WTC11 (cell line): ENCODE measurements at regions not wholly inside any gene's neighbourhood (a gene's known extent, or its start where the extent isn't known, plus 50 kb on each side); places are given as distances from the start of the nearest gene placed in this dataset.

ENCODE experiments used
- ATAC-seq: fragments of 200-7000 bp; cut with Tn5 transposase; 2 replicates; pipeline ENCODE4 v1.10.0; 2021; ENCODE audit warnings: mild to moderate bottlenecking, moderate library complexity
- CTCF ChIA-PET: fragments of 300-600 bp; sonication (Branson Sonifier 250); formaldehyde crosslinking; loops from one replicate; lab custom pipeline; 2021; ENCODE audit warnings: antibody characterized with exemption; lab: Charles Lee
- POLR2A ChIA-PET: fragments of 350-600 bp; sonication (Branson Sonifier 250); formaldehyde crosslinking; loops from one replicate; lab custom pipeline; 2021; ENCODE audit warnings: antibody characterized with exemption; lab: Charles Lee
- DNase-seq: peaks from one replicate; pipeline ENCODE4 v3.0.0; 2021; ENCODE audit warnings: low spot score
- H3K27ac Mint-ChIP-seq: 2 replicates; pipeline ENCODE4 v1.8.0; 2021; ENCODE audit warnings: mixed read lengths
- H3K27me3 Mint-ChIP-seq: 2 replicates; pipeline ENCODE4 v1.8.0; 2021; ENCODE audit warnings: low read depth, mild to moderate bottlenecking, moderate library complexity, mixed read lengths
- H3K36me3 Mint-ChIP-seq: 2 replicates; pipeline ENCODE4 v1.8.0; 2021; ENCODE audit warnings: mixed read lengths
- H3K4me1 Mint-ChIP-seq: 2 replicates; pipeline ENCODE4 v1.8.0; 2022; ENCODE audit warnings: mixed read lengths
- H3K4me3 Mint-ChIP-seq: 2 replicates; pipeline ENCODE4 v1.8.0; 2021; ENCODE audit warnings: mild to moderate bottlenecking, moderate library complexity, mixed read lengths
- H3K9me3 Mint-ChIP-seq: 2 replicates; pipeline ENCODE4 v1.8.0; 2021; ENCODE audit warnings: mixed read lengths
- CREM ChIP-seq: sonication (generic); formaldehyde crosslinking; IDR thresholded peaks from 2 replicates; pipeline ENCODE4 v1.8.1; 2022; ENCODE audit warnings: mild to moderate bottlenecking, missing genetic modification reagents, moderate library complexity
- ETV6 ChIP-seq: sonication (generic); formaldehyde crosslinking; IDR thresholded peaks from 2 replicates; pipeline ENCODE4 v1.8.1; 2022; ENCODE audit warnings: mild to moderate bottlenecking, missing genetic modification reagents
- GTF2I ChIP-seq: fragments of 250-450 bp; sonication (Bioruptor Pico); conservative IDR thresholded peaks from 2 replicates; pipeline ENCODE4 v1.4.0; 2021; ENCODE audit warnings: mild to moderate bottlenecking
- MYBL2 ChIP-seq: sonication (generic); formaldehyde crosslinking; IDR thresholded peaks from 2 replicates; pipeline ENCODE4 v1.8.1; 2023; ENCODE audit warnings: mild to moderate bottlenecking, moderate library complexity, missing genetic modification reagents
- NFATC4 ChIP-seq: fragments of 250-450 bp; sonication (Bioruptor Pico); IDR thresholded peaks from 2 replicates; pipeline ENCODE4 v1.9.0; 2021; ENCODE audit warnings: mild to moderate bottlenecking
- PRRX2 ChIP-seq: fragments of 250-450 bp; sonication (Bioruptor Pico); IDR thresholded peaks from 2 replicates; pipeline ENCODE4 v1.8.0; 2021; ENCODE audit warnings: mild to moderate bottlenecking
- RELA ChIP-seq: sonication (generic); formaldehyde crosslinking; IDR thresholded peaks from 2 replicates; pipeline ENCODE4 v1.8.1; 2022; ENCODE audit warnings: missing genetic modification reagents, mild to moderate bottlenecking, borderline replicate concordance
- SOX15 ChIP-seq: fragments of 250-450 bp; sonication (Bioruptor Pico); IDR thresholded peaks from 2 replicates; pipeline ENCODE4 v1.9.0; 2021; ENCODE audit warnings: mild to moderate bottlenecking
- TEAD1 ChIP-seq: sonication (generic); formaldehyde crosslinking; IDR thresholded peaks from 2 replicates; pipeline ENCODE4 v1.8.0; 2022; ENCODE audit warnings: mild to moderate bottlenecking, missing genetic modification reagents
- ZNF121 ChIP-seq: sonication (generic); formaldehyde crosslinking; IDR thresholded peaks from 2 replicates; pipeline ENCODE4 v1.8.0; 2023; ENCODE audit warnings: missing genetic modification reagents
- ZNF263 ChIP-seq: sonication (generic); formaldehyde crosslinking; IDR thresholded peaks from 2 replicates; pipeline ENCODE4 v1.8.1; 2022; ENCODE audit warnings: low read depth, mild to moderate bottlenecking, moderate library complexity, missing genetic modification reagents
- ZNF317 ChIP-seq: sonication (generic); formaldehyde crosslinking; IDR thresholded peaks from 2 replicates; pipeline ENCODE4 v1.8.1; 2023; ENCODE audit warnings: low read depth, mild to moderate bottlenecking, moderate library complexity, missing genetic modification reagents, borderline replicate concordance
- ZNF396 ChIP-seq: fragments of 250-450 bp; sonication (Bioruptor Pico); IDR thresholded peaks from 2 replicates; pipeline ENCODE4 v1.8.0; 2021; ENCODE audit warnings: mild to moderate bottlenecking, moderate library complexity, borderline replicate concordance
- TF ChIP-seq, protein P1 (sequence below): fragments of 250-450 bp; sonication (Bioruptor Pico); conservative IDR thresholded peaks from 2 replicates; pipeline ENCODE4 v1.9.0; 2021; ENCODE audit warnings: mild to moderate bottlenecking
- TF ChIP-seq, protein P2 (sequence below): sonication (generic); formaldehyde crosslinking; IDR thresholded peaks from 2 replicates; pipeline ENCODE4 v1.8.1; 2023; ENCODE audit warnings: mild to moderate bottlenecking, missing genetic modification reagents, borderline replicate concordance
- TF ChIP-seq, protein P3 (sequence below): sonication (generic); formaldehyde crosslinking; IDR thresholded peaks from 2 replicates; pipeline ENCODE4 v1.8.0; 2022; ENCODE audit warnings: mild to moderate bottlenecking, missing genetic modification reagents
- TF ChIP-seq, protein P4 (sequence below): sonication (generic); formaldehyde crosslinking; IDR thresholded peaks from 2 replicates; pipeline ENCODE4 v1.8.1; 2023; ENCODE audit warnings: mild to moderate bottlenecking, missing genetic modification reagents, moderate library complexity
- TF ChIP-seq, protein P5 (sequence below): sonication (generic); formaldehyde crosslinking; IDR thresholded peaks from 2 replicates; pipeline ENCODE4 v1.8.1; 2022; ENCODE audit warnings: missing genetic modification reagents, borderline replicate concordance
- TF ChIP-seq, protein P6 (sequence below): fragments of 250-450 bp; sonication (Bioruptor Pico); IDR thresholded peaks from 2 replicates; pipeline ENCODE4 v1.9.0; 2021; ENCODE audit warnings: mild to moderate bottlenecking
- TF ChIP-seq, protein P7 (sequence below): sonication (generic); formaldehyde crosslinking; IDR thresholded peaks from 2 replicates; pipeline ENCODE4 v1.8.1; 2022; ENCODE audit warnings: mild to moderate bottlenecking, missing genetic modification reagents, moderate library complexity, borderline replicate concordance

DNA sequence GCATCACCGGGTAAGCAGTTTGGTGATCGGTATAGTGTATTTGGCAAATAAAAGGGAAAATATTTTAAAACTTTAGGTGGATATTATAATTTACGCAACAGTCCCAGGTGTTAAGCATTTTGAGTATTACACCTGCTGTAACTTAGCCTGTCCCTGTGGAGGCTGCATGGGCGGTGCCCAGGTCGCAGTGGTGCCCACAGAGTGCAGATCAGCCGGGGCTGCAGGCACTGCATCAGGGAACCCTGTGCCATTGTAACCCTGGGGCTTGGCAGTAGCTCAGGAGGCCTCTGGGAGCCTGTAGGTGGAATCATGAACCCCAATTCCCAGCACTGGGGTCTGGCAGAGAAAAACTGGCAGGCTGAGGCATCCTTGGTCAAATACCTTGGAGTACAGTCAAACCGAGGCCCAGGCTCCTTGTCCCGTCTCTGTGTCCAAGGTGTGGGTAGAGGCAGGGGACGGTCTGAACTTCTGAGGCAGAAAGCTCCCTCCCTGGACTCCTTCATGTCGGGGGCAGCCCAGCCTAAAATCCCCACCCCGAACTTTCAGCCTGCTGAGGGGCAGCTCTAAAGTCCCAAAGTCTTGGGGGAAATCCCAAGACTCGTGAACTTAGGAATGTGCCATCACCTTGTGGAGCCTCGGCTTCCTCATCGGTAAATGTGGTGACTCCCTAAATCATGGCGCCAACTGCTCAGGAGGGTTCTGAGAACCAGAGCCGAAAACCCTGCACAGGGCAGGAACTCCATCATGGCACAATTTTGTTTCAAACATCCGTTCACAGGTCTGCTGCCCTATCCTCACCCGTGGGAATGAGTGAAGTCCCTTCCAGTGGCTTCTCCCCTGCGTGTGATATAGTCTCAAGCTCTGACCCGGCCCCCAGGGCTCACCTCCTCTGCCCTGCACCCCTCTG, 85.7 kb downstream of the INHBB start:
- Mint-ChIP-seq H3K4me3 (no peak overlapping the region), H3K4me1 (peaks cover 42% of the 10 kb centered on the region), H3K27ac (0 out of 2 replicates have a peak overlapping the region, but pooled peaks have one; percentile 60), H3K27me3 (peaks cover 40% of the 10 kb centered on the region), H3K9me3 (no peaks in the 10 kb centered on the region), H3K36me3 (no peaks in the 10 kb centered on the region)
- ATAC-seq: no peak
- POLR2A ChIA-PET: no interaction called here
- TF ChIP-seq, protein P1, sequence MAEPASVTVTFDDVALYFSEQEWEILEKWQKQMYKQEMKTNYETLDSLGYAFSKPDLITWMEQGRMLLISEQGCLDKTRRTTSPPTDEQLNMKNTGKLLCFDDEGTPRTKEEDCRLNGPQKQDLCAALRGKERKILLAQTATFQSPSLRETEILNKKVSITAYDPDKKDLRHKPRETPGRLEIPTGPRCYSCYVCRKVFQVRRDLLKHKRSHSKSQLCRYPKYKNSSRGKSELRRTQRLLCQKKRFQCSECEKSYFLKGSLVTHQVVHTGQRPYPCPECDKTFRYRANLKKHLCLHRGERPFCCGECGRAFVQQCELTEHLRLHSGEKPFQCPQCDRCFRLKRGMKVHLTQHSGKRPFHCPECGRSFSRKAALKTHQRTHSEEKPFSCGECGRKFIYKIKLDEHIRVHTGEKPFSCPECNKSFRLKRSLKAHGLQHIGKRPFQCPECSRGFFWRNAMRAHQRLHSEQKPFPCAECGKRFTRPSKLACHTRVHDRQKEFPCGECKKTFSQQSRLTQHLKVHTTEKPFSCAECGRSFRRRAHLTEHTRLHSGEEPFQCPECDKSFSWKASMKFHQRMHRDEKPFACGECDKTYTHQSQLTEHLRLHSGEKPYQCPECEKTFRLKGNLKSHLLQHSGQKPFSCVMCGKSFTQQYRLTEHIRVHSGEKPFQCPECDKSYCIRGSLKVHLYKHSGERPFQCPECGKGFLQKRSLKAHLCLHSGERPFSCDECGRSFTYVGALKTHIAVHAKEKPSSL: no peak
- TF ChIP-seq, protein P2, sequence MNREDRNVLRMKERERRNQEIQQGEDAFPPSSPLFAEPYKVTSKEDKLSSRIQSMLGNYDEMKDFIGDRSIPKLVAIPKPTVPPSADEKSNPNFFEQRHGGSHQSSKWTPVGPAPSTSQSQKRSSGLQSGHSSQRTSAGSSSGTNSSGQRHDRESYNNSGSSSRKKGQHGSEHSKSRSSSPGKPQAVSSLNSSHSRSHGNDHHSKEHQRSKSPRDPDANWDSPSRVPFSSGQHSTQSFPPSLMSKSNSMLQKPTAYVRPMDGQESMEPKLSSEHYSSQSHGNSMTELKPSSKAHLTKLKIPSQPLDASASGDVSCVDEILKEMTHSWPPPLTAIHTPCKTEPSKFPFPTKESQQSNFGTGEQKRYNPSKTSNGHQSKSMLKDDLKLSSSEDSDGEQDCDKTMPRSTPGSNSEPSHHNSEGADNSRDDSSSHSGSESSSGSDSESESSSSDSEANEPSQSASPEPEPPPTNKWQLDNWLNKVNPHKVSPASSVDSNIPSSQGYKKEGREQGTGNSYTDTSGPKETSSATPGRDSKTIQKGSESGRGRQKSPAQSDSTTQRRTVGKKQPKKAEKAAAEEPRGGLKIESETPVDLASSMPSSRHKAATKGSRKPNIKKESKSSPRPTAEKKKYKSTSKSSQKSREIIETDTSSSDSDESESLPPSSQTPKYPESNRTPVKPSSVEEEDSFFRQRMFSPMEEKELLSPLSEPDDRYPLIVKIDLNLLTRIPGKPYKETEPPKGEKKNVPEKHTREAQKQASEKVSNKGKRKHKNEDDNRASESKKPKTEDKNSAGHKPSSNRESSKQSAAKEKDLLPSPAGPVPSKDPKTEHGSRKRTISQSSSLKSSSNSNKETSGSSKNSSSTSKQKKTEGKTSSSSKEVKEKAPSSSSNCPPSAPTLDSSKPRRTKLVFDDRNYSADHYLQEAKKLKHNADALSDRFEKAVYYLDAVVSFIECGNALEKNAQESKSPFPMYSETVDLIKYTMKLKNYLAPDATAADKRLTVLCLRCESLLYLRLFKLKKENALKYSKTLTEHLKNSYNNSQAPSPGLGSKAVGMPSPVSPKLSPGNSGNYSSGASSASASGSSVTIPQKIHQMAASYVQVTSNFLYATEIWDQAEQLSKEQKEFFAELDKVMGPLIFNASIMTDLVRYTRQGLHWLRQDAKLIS (CRISPR knock-in tag): no peak
- no peak for TF ChIP-seq ZNF317 (CRISPR knock-in tag)
- TF ChIP-seq, protein P3, sequence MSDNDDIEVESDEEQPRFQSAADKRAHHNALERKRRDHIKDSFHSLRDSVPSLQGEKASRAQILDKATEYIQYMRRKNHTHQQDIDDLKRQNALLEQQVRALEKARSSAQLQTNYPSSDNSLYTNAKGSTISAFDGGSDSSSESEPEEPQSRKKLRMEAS (CRISPR knock-in tag): no peak
- no peak for TF ChIP-seq TEAD1 (CRISPR knock-in tag)
- no peak for TF ChIP-seq GTF2I (CRISPR knock-in tag)
- TF ChIP-seq ZNF396 (CRISPR knock-in tag): no peak
- no peak for TF ChIP-seq RELA (CRISPR knock-in tag)
- TF ChIP-seq SOX15: no peak
- no peak for TF ChIP-seq ETV6 (CRISPR knock-in tag)
- TF ChIP-seq MYBL2: no peak
- no peak for TF ChIP-seq ZNF263 (CRISPR knock-in tag)
- TF ChIP-seq, protein P4, sequence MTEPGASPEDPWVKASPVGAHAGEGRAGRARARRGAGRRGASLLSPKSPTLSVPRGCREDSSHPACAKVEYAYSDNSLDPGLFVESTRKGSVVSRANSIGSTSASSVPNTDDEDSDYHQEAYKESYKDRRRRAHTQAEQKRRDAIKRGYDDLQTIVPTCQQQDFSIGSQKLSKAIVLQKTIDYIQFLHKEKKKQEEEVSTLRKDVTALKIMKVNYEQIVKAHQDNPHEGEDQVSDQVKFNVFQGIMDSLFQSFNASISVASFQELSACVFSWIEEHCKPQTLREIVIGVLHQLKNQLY (CRISPR knock-in tag): no peak
- no peak for TF ChIP-seq PRRX2 (CRISPR knock-in tag)
- no peak for TF ChIP-seq CREM (CRISPR knock-in tag)
- CTCF ChIA-PET: interaction anchor here (2.0 kb wide), 1 partner anchor 88 kb away, joined by 5 read pairs; no protein-coding TSS in a partner anchor
- no peak for DNase-seq

DNA sequence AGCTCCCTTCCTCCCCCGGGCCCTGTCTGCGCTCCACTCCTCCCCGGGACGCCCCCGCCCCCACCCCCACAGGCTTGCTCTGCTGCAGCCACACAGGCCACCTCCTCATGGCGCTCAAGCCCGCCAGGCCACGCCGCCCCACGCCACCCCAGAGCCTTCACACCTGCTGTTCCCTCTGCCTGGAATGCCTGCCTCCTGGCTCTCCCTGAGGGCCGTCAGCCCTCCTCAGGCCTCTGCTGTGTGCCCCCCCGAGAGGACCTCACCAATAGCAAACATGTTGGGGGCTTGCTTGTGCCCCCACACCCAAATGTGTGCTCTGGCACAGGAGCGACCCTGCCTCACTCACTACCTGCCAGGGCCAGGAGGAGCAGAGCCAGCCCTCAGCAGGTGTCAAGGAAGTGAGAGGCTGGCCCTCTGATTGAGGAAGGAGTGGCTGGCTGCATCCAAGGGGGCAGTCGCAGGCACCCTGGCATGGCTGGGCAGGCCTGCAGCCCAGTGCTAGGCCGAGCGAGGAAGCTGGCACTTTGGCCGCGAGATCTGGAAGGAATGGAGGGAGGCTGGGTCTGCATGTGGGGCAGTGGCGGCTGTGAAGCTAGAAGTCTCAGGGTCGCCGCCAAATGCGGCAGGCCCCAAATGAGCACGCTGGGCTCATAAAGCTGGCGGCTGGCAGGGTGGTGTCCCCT, 86.5 kb downstream of the INHBB start:
- H3K36me3 Mint-ChIP-seq: no peaks in the 10 kb centered on the region
- TF ChIP-seq, protein P5, sequence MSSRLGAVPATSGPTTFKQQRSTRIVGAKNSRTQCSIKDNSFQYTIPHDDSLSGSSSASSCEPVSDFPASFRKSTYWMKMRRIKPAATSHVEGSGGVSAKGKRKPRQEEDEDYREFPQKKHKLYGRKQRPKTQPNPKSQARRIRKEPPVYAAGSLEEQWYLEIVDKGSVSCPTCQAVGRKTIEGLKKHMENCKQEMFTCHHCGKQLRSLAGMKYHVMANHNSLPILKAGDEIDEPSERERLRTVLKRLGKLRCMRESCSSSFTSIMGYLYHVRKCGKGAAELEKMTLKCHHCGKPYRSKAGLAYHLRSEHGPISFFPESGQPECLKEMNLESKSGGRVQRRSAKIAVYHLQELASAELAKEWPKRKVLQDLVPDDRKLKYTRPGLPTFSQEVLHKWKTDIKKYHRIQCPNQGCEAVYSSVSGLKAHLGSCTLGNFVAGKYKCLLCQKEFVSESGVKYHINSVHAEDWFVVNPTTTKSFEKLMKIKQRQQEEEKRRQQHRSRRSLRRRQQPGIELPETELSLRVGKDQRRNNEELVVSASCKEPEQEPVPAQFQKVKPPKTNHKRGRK (CRISPR knock-in tag): no peak
- TF ChIP-seq, protein P6, sequence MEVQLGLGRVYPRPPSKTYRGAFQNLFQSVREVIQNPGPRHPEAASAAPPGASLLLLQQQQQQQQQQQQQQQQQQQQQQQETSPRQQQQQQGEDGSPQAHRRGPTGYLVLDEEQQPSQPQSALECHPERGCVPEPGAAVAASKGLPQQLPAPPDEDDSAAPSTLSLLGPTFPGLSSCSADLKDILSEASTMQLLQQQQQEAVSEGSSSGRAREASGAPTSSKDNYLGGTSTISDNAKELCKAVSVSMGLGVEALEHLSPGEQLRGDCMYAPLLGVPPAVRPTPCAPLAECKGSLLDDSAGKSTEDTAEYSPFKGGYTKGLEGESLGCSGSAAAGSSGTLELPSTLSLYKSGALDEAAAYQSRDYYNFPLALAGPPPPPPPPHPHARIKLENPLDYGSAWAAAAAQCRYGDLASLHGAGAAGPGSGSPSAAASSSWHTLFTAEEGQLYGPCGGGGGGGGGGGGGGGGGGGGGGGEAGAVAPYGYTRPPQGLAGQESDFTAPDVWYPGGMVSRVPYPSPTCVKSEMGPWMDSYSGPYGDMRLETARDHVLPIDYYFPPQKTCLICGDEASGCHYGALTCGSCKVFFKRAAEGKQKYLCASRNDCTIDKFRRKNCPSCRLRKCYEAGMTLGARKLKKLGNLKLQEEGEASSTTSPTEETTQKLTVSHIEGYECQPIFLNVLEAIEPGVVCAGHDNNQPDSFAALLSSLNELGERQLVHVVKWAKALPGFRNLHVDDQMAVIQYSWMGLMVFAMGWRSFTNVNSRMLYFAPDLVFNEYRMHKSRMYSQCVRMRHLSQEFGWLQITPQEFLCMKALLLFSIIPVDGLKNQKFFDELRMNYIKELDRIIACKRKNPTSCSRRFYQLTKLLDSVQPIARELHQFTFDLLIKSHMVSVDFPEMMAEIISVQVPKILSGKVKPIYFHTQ (CRISPR knock-in tag): no peak
- TF ChIP-seq, protein P7, sequence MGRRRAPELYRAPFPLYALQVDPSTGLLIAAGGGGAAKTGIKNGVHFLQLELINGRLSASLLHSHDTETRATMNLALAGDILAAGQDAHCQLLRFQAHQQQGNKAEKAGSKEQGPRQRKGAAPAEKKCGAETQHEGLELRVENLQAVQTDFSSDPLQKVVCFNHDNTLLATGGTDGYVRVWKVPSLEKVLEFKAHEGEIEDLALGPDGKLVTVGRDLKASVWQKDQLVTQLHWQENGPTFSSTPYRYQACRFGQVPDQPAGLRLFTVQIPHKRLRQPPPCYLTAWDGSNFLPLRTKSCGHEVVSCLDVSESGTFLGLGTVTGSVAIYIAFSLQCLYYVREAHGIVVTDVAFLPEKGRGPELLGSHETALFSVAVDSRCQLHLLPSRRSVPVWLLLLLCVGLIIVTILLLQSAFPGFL (CRISPR knock-in tag): no peak
- TF ChIP-seq NFATC4 (CRISPR knock-in tag) (no peak), ZNF121 (CRISPR knock-in tag) (no peak)

More for the DNA sequence above, 86.5 kb downstream of the INHBB start:
- Mint-ChIP-seq H3K27me3 (peaks cover 45% of the 10 kb centered on the region), H3K27ac (no peak overlapping the region), H3K4me1 (peaks cover 47% of the 10 kb centered on the region), H3K4me3 (no peak overlapping the region), H3K9me3 (no peaks in the 10 kb centered on the region)
- CTCF ChIA-PET: interaction anchor here (2.0 kb wide), 1 partner anchor 89 kb away, joined by 5 read pairs; no protein-coding TSS in a partner anchor
- no peak for ATAC-seq
- no peak for DNase-seq
- POLR2A ChIA-PET: no interaction called here
